ENCODE measurements at regions not wholly inside any gene's neighbourhood (a gene's known extent, or its start where the extent isn't known, plus 50 kb on each side); places are given as distances from the start of the nearest gene placed in this dataset.

DNA sequence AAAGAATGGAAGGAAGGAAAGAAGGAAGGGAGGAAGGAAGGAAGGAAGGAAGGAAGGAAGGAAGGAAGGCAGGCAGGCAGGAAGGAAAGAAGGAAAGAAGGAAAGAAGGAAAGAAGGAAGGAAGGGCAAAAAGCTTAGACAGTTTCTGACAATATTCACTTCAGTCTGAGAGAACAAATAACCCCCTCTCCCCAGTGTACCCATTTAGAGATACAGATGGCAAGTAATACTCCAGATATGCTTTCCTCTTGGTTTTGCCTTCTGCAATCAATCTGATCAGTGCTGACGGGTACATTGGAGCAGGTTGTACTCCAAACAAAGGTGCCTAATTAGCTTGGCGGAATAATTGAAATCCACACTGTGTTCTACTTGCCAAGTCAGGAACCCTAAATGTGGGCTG is 534.6 kb upstream of the TMEFF2 start:
- H3K79me2 ChIP-seq (ENCODE audit: control insufficient read depth in 1 of 2, insufficient read depth in 2 of 2, low read length in 2 of 2) = no peaks in the 10 kb centered on the region
- H2BK20ac ChIP-seq (ENCODE audit: low read length) = no peak overlapping the region
- DNase-seq (ENCODE audit: low read depth in 1 of 2, low spot score in 2 of 2) (no peak), FAIRE-seq (no peak)
- no peak overlapping the region for H3K56ac ChIP-seq (replicated peaks; ENCODE audit: insufficient read length, low read depth, low read length)
- 91% methylated on average over 2 of the region's 2 CpGs; no CpG with 5 or more reads in 1 of the 2 experiments for WGBS, 2 experiments (ENCODE audit: extremely low coverage in 1 of 2, insufficient coverage in 1 of 2, insufficient read length in 1 of 2, insufficient replicate concordance in 2 of 2, low coverage in 1 of 2, low lambda C conversion rate in 2 of 2, missing lambda C conversion rate in 1 of 2)
- H3K27ac ChIP-seq (ENCODE audit: low read depth, low read length) = no peak overlapping the region
- H4K91ac ChIP-seq (replicated peaks; ENCODE audit: insufficient read length, low read length) = no peak overlapping the region
- no peaks in the 10 kb centered on the region for H3K4me1 ChIP-seq (replicated peaks in 1 of 4; ENCODE audit: control insufficient read depth in 3 of 4, insufficient read depth in 4 of 4, low read length in 3 of 4)
- no peak overlapping the region for H3K23ac ChIP-seq (ENCODE audit: insufficient read length)
- no peak overlapping the region for H3K18ac ChIP-seq (ENCODE audit: extremely low read depth, low read length)
- H2AFZ ChIP-seq (ENCODE audit: low read length) = no peak overlapping the region
- H3K79me1 ChIP-seq (ENCODE audit: low read depth, low read length) = no peaks in the 10 kb centered on the region
- H3K36me3 ChIP-seq (ENCODE audit: control insufficient read depth in 2 of 4, insufficient read depth in 4 of 4, low read length in 3 of 4) = no peaks in the 10 kb centered on the region
- no peak overlapping the region for H2AK5ac ChIP-seq (ENCODE audit: low read depth, low read length)
- no peaks in the 10 kb centered on the region for H4K20me1 ChIP-seq (replicated peaks in 1 of 2; ENCODE audit: control insufficient read depth in 1 of 2, insufficient read depth in 2 of 2, low read length in 2 of 2)
- no peak overlapping the region for H3K14ac ChIP-seq (ENCODE audit: insufficient read length)
- no peak overlapping the region for H3K4ac ChIP-seq (replicated peaks; ENCODE audit: insufficient read length, low read depth, low read length)
- TF ChIP-seq SRF (IDR thresholded peaks at IDR 0.05; ENCODE audit: low read depth, low read length) (no peak), KDM4A (IDR thresholded peaks at IDR 0.05; ENCODE audit: low read depth, low read length, severe bottlenecking) (no peak), CTCF (IDR thresholded peaks at IDR 0.05; ENCODE audit: control extremely low read depth in 1 of 3, insufficient read depth in 1 of 3, low read depth in 1 of 3, low read length in 3 of 3) (no peak), RAD21 (IDR thresholded peaks at IDR 0.05 in 1 of 2, conservative IDR thresholded peaks at IDR 0.05 in 1 of 2; ENCODE audit: low read depth in 2 of 2, low read length in 2 of 2) (no peak), SP1 (IDR thresholded peaks at IDR 0.05; ENCODE audit: low read depth, low read length) (no peak), GABPA (IDR thresholded peaks at IDR 0.05; ENCODE audit: borderline replicate concordance, insufficient read depth, low read length) (no peak)
- CTCF ChIA-PET (ENCODE audit: partially characterized antibody) = no interaction called here
- H2BK15ac ChIP-seq (ENCODE audit: low read length) = no peak overlapping the region
- no peak overlapping the region for H3K4me3 ChIP-seq (ENCODE audit: extremely low read depth in 1 of 4, insufficient read depth in 2 of 4, low read depth in 3 of 4, low read length in 4 of 4)
- no peak overlapping the region for H4K8ac ChIP-seq (ENCODE audit: extremely low read depth, insufficient read depth, low read length)
- no peaks in the 10 kb centered on the region for H3K23me2 ChIP-seq (ENCODE audit: low read depth, low read length)
- H2BK120ac ChIP-seq (replicated peaks; ENCODE audit: low read depth, low read length) = no peak overlapping the region
- no peak overlapping the region for H3K9ac ChIP-seq (replicated peaks in 1 of 4; ENCODE audit: extremely low read depth in 1 of 4, low read depth in 3 of 4, low read length in 3 of 4)
- H4K5ac ChIP-seq (ENCODE audit: insufficient read length, low read depth, low read length) = no peak overlapping the region
- no peaks in the 10 kb centered on the region for H3K9me3 ChIP-seq (ENCODE audit: insufficient read depth in 2 of 2, low read depth in 1 of 2, low read length in 1 of 2)
- POLR2A ChIA-PET (ENCODE audit: partially characterized antibody) = no interaction called here
- H3K27me3 ChIP-seq (replicated peaks in 1 of 4; ENCODE audit: control insufficient read depth in 3 of 4, extremely low read depth in 1 of 4, insufficient read depth in 3 of 4, low read length in 3 of 4) = no peaks in the 10 kb centered on the region
- no peak overlapping the region for H2BK12ac ChIP-seq (ENCODE audit: low read depth, low read length)
- H3K4me2 ChIP-seq (ENCODE audit: insufficient read depth in 1 of 2, low read depth in 2 of 2, low read length in 2 of 2) = no peak overlapping the region
- no peak overlapping the region for H2BK5ac ChIP-seq (ENCODE audit: low read depth, low read length)
